NCI-H510A treated with DMSO at 0.1 percent for 48 hours (cell line): ENCODE measurements at regions not wholly inside any gene's neighbourhood (a gene's known extent, or its start where the extent isn't known, plus 50 kb on each side); places are given as distances from the start of the nearest gene placed in this dataset.
"Not testable (repeated sequence)": the region's sequence is repeated elsewhere in the genome, so short reads cannot be mapped to it uniquely, and the experiment has no call there.

Experiments
- DNase-seq: peaks from one replicate; lab custom pipeline; 2025; lab: John Stamatoyannopoulos, UW

DNA sequence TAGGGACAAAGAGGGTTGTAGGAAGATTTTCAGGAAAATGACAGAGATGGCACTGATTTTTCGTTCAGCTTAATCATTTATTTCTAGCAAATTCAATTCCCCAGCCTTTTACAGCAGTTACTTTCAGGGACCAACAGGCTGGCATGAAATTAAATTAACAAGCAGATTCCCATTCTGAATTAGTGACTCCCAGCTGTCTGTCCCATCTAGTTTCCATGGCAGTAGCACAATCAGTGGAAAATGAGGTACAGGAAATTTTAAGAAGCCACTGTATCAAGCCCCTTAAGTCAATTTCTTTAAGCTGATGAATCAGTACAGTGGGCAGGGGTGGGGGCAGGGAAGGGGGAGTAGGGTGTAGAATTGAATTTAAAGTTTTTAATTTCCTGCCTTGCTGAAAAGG is 121.1 kb upstream of the TEX13C start:
- DNase-seq: no peak

DNA sequence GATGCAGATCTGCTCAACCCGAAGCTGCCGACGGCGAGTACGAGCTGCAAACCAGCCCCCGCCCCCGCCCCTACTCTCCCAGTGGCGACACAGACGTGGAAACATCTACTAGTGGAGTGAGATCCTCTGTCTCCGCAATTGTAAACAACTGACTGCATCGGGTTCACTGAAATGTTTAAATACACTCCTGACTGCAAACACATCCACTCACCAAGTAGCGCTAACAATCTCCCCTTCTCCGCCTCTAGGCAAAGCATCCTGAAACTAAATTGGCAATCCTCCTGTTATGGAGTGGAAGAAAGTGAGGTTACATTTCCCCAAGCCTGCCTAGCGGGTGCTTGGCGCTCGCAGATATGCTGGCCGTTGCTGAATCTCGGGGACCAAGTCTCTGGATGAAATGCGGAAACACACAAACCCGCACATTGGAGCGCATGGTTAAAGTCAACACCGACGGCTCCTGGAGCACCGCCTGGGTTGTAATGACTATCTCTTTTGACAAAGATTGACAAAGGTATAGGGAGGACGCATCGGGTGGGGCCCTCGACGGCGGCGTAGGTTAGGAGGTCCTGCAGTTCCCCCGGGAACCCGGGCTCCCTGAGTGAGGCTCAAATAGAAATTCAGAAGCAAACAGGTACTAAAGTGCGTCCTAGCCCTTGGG is 117.0 kb upstream of the TEX13C start:
- DNase-seq: peak; percentile 40

- DNase-seq: peak; percentile 27
Measured at GRCh38 chrX:125203365-125203736, 116.3 kb upstream of the TEX13C start.

GRCh38 chrX:125203737-125204578 is 115.7 kb upstream of the TEX13C start:
- peak; percentile 20 for DNase-seq

GRCh38 chrX:125204681-125205132 is 115.0 kb upstream of the TEX13C start:
- DNase-seq: no peak

DNA sequence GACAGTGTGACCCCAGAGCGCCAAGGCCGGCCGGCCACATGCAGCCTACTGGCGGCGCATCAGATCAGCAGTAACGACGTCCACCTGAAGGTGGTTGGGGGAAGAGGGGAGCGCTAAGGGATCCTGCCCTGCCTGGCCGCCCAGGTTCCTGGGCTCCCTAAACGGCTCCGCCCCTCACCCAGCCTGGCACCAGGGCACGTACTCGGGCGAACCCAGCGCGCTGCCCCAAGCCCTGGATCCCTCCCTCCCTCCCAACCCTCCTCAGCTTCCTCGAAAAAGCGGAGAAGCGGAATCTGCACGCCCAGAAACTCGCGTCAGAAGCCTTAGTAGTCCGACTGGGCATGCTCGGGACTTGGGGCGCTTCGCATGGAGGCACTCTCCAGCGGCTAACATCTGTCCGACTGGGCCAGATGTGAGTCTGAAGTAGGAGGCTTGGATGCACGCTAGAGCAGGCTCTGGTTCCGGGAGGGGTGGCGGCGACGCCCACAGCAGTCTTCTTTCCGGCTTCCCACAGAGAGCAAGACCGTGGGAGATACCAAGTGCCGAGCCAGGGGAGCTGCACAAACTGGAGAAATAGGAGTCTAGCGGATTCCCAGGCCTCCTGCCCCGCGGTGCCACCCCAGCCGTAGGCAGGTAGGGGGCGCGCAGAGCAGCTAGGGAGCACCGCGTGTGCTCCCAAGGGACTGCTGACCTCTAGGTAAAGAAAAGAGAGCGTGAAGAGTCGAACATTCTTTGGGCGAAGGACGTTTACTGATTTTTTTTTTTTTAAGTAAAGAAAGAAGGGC is 114.3 kb upstream of the TEX13C start:
- DNase-seq: peak; percentile 26

GRCh38 chrX:125205918-125206665 is 113.6 kb upstream of the TEX13C start:
- DNase-seq: peak; percentile 30

DNA sequence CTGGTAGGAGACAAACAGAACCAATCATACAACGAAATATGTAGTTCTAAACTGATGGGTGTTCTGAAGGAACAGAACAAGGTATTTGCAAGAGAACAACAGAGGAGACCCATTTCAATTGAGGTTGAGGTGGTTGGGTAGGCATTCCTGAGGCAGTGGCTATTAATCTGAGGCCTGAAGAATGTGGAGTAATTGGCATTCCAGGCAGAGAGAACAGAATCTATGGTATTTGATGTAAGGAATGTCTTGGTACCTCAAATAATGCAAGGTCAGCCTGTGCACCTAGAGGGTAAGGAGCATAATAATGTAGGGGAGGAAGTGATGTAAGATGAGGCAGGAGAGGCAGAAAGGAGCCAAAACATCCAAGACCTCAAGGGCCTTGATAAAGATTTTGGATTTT is 109.5 kb upstream of the TEX13C start:
- no peak for DNase-seq

DNA sequence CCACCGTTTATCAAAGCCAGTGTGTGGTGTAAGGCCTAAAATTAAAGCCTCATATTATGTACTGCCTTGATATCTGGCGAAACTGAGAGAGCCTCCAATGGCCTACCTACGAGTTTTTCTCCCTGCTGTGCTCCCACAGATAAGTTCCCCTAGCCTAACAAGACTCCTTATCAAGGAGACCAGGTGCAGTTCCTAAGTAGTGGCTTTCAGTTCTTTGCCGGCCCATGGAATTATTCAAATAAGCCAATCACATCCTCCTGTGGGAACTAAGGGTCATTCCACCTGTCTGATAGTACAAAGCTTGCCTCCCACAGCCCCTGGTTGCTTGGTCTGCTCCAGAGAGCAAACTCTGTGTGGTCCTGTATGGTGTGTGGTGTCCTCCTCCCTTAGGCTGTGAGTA is 99.8 kb upstream of the TEX13C start:
- DNase-seq: no peak

GRCh38 chrX:125236955-125237354 is 82.7 kb upstream of the TEX13C start:
- DNase-seq: no peak

- DNase-seq: no peak
Measured at GRCh38 chrX:125248931-125249330, 70.7 kb upstream of the TEX13C start.

GRCh38 chrX:125255759-125256158 is 63.9 kb upstream of the TEX13C start:
- not testable (repeated sequence) for DNase-seq

DNA sequence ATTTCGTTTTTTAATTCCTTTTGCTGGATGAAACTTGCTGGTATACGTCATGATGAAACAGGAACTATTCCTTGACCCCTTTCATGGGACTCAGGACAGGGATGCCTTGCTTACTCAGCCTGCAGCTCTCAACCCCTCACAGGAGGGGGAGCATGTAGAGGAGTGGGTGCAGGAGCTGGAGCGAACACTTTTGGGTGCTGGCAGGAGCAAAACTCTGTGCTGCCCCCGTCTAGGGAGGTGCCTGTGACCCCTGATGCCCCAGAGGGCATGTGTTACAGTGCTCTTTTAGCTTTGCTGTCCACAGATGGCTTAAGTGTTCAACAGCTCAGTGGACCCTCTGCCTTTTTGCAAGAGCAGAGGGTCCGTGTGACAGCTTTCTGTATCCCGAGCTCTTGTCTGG is 56.8 kb upstream of the TEX13C start:
- DNase-seq: no peak

- no peak for DNase-seq
Measured at GRCh38 chrX:125266153-125266660, 53.5 kb upstream of the TEX13C start.
